DOHH2 (cell line): ENCODE measurements at regions not wholly inside any gene's neighbourhood (a gene's known extent, or its start where the extent isn't known, plus 50 kb on each side); places are given as distances from the start of the nearest gene placed in this dataset.

ENCODE experiments used
- H3F3A ChIP-seq: fragments of 200-600 bp; sonication (generic), shearing (Covaris generic); 2 replicates; pipeline ENCODE4 v1.6.0; 2016; ENCODE audit warnings: antibody characterized with exemption, mild to moderate bottlenecking; ENCODE audit not compliant: control insufficient read depth, insufficient read depth
- H3K27ac ChIP-seq: fragments of 200-600 bp; sonication (generic); 2 replicates; pipeline ENCODE4 v1.5.1; 2014; ENCODE audit warnings: low read depth, mild to moderate bottlenecking, low read length, moderate library complexity
- H3K27me3 ChIP-seq: fragments of 200-600 bp; sonication (generic); 2 replicates; pipeline ENCODE4 v1.6.1; 2014; ENCODE audit warnings: mild to moderate bottlenecking, low read length, mixed read lengths; ENCODE audit not compliant: control insufficient read depth
- H3K36me3 ChIP-seq: fragments of 200-600 bp; sonication (generic); 2 replicates; pipeline ENCODE4 v1.6.1; 2014; ENCODE audit warnings: mild to moderate bottlenecking, low read length, moderate library complexity, mixed read lengths; ENCODE audit not compliant: control insufficient read depth
- H3K4me1 ChIP-seq: fragments of 200-600 bp; sonication (generic); 2 replicates; pipeline ENCODE4 v1.6.1; 2014; ENCODE audit warnings: mild to moderate bottlenecking, low read length, mixed read lengths; ENCODE audit not compliant: control insufficient read depth
- H3K4me2 ChIP-seq: fragments of 200-600 bp; sonication (generic); 2 replicates; pipeline ENCODE4 v1.6.0; 2014; ENCODE audit warnings: mild to moderate bottlenecking, low read length, moderate library complexity
- H3K4me3 ChIP-seq: fragments of 200-600 bp; sonication (generic); 2 replicates; pipeline ENCODE4 v1.5.1; 2014; ENCODE audit warnings: mild to moderate bottlenecking, low read length, mixed read lengths
- H3K79me2 ChIP-seq: fragments of 200-600 bp; sonication (generic); 2 replicates; pipeline ENCODE4 v1.6.1; 2014; ENCODE audit warnings: mild to moderate bottlenecking, low read length, mixed read lengths; ENCODE audit not compliant: control insufficient read depth
- H3K9me2 ChIP-seq: fragments of 200-600 bp; sonication (generic); replicated peaks from 2 replicates; pipeline ENCODE4 v1.6.1; 2014; ENCODE audit warnings: mild to moderate bottlenecking, low read length, mixed read lengths; ENCODE audit not compliant: control insufficient read depth
- H3K9me3 ChIP-seq: fragments of 200-600 bp; sonication (generic); 2 replicates; pipeline ENCODE4 v1.6.1; 2014; ENCODE audit warnings: antibody characterized with exemption, low read length, mixed read lengths; ENCODE audit not compliant: control insufficient read depth, insufficient read depth
- H4K20me1 ChIP-seq: fragments of 200-600 bp; sonication (generic); 2 replicates; pipeline ENCODE4 v1.6.0; 2014; ENCODE audit warnings: low read depth, mild to moderate bottlenecking, antibody characterized with exemption, low read length, moderate library complexity; ENCODE audit not compliant: control insufficient read depth, insufficient read depth
- CTCF ChIP-seq: fragments of 200-600 bp; sonication (generic); IDR thresholded peaks from one replicate; pipeline ENCODE4 v1.5.1; 2014; ENCODE audit warnings: antibody characterized with exemption, mild to moderate bottlenecking, low read depth, low read length; ENCODE audit not compliant: poor library complexity, severe bottlenecking
- EZH2phosphoT487 ChIP-seq: fragments of 200-600 bp; sonication (generic); IDR thresholded peaks from 2 replicates; pipeline ENCODE4 v1.6.1; 2017; ENCODE audit warnings: borderline replicate concordance, mild to moderate bottlenecking, antibody characterized with exemption, low read length, moderate library complexity, mixed read lengths

DNA sequence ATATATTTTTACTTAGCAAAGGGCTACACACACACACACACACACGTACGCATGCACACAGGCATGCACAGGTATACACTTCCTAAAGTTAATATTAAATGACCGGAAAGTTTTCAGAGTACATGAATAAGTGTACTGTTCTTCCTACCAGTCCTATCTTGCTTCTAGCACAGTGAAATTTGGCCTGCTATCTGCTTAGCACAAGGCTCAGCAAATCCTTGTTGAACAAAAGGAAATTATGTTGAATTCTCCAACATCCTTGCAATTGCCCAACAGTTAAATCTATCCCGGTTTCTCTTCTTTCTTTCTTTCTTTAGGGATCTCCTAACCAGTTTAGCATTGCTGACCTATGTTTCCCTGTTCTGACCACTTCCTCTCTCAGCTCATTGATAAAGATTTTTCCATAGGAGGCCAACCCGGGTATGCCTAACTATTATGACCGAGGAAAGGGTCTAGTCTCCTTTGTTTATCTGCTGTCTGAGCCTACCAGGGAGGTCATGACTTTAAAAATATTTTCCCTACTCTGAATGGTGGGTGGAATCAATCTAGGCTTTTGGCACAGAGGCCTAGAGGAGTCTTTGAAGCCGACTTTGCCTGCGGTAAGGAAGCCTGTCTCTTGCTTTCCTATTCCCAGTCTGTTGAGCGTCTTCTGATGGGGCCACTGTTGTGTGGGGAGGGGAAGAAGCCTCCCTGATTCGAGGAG, 400.7 kb downstream of the HRH4 start:
- no peak overlapping the region for H3K27ac ChIP-seq
- TF ChIP-seq EZH2phosphoT487 (no peak), CTCF (no peak)
- no peaks in the 10 kb centered on the region for H3K9me3 ChIP-seq
- no peaks in the 10 kb centered on the region for H3K36me3 ChIP-seq
- H3K79me2 ChIP-seq, result no peaks in the 10 kb centered on the region
- no peak overlapping the region for H3K4me3 ChIP-seq
- no peaks in the 10 kb centered on the region for H3K9me2 ChIP-seq
- H3F3A ChIP-seq, result no peaks in the 10 kb centered on the region
- H4K20me1 ChIP-seq, result no peaks in the 10 kb centered on the region
- no peaks in the 10 kb centered on the region for H3K4me1 ChIP-seq
- H3K4me2 ChIP-seq, result no peak overlapping the region
- H3K27me3 ChIP-seq, result no peaks in the 10 kb centered on the region

DNA sequence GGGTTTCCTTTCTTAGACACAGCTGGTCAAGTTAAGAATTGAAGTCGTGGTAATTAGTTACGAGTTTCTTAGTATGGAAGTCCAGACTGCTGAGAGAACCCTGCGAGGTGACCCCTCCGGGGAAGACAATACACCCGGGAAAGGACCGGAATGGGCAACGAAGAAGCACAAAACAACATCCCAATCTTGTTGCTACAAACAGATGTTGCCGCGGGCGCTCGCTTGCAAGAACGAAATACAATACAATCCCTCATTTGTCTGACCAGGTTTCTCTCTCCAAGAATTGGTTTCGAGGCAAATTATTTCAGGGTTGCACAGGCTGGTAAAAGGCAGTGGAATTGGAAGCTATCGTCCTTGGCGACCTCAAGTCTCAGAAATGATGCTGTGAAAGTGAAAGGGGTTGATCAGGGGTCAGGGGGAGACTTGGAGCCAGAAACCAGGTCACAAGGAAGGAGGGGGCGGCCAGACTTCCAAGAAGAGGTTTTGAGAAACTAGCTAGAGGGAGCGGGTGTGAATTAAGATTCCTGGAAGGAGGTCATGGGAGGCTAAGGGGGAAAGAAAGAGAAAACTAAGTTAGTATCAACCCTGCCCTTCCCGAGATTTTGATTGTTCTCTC, 401.9 kb downstream of the HRH4 start:
- no peak overlapping the region for H3K27ac ChIP-seq
- no peaks in the 10 kb centered on the region for H3K79me2 ChIP-seq
- no peak overlapping the region for H3K4me3 ChIP-seq
- H3K36me3 ChIP-seq, result no peaks in the 10 kb centered on the region
- H3K4me2 ChIP-seq, result no peak overlapping the region
- no peaks in the 10 kb centered on the region for H3F3A ChIP-seq
- no peaks in the 10 kb centered on the region for H3K9me2 ChIP-seq
- H3K9me3 ChIP-seq, result no peaks in the 10 kb centered on the region
- no peaks in the 10 kb centered on the region for H4K20me1 ChIP-seq
- no peaks in the 10 kb centered on the region for H3K4me1 ChIP-seq
- TF ChIP-seq EZH2phosphoT487 (no peak), CTCF (no peak)
- H3K27me3 ChIP-seq, result no peaks in the 10 kb centered on the region

- TF ChIP-seq EZH2phosphoT487 (no peak), CTCF (no peak)
- no peak overlapping the region for H3K4me3 ChIP-seq
- no peaks in the 10 kb centered on the region for H3K4me1 ChIP-seq
- H3K9me2 ChIP-seq, result no peaks in the 10 kb centered on the region
- H3F3A ChIP-seq, result no peaks in the 10 kb centered on the region
- H4K20me1 ChIP-seq, result no peaks in the 10 kb centered on the region
- no peaks in the 10 kb centered on the region for H3K36me3 ChIP-seq
- H3K79me2 ChIP-seq, result no peaks in the 10 kb centered on the region
- H3K9me3 ChIP-seq, result no peaks in the 10 kb centered on the region
- H3K27me3 ChIP-seq, result no peaks in the 10 kb centered on the region
- no peak overlapping the region for H3K4me2 ChIP-seq
- H3K27ac ChIP-seq, result no peak overlapping the region
Observed at GRCh38 chr18:24868311-24868710, 407.9 kb downstream of the HRH4 start.
